Heart left ventricle (tissue), 13 donors: ENCODE measurements at regions not wholly inside any gene's neighbourhood (a gene's known extent, or its start where the extent isn't known, plus 50 kb on each side); places are given as distances from the start of the nearest gene placed in this dataset.

ENCODE experiments used
- CTCF ChIP-seq, 12 donors: fragments of 200-600 bp; sonication (generic) in 4 of 12; IDR thresholded peaks; one replicate each; pipeline versions ENCODE4 v1.5.0 to v1.8.0; 2018 to 2022; ENCODE audit warnings: antibody characterized with exemption in 12 of 12, mild to moderate bottlenecking in 5 of 12
- POLR2A ChIP-seq, 2 donors: fragments of 450-650 bp; IDR thresholded peaks; one replicate each; pipeline ENCODE4 v1.6.1; 2017; ENCODE audit warnings: antibody characterized with exemption in 2 of 2, mild to moderate bottlenecking in 2 of 2, moderate library complexity in 2 of 2
- donor health status: ischemic (EF 13 %, LVEDD 7.1; RV severe dilation, severe dysfunction).
- donor health status: DM: no; HTN: yes; CAD: no.
- donor health status: DM: no; HTN: no; CAD: no.
- donor health status: ischemic (EF 25% LVEDD 6.9; RV normal size, moderate dysfunction).
- donor health status: ischemic (EF 25% LVEDD 5.7; RV mildly dilated, moderate dysfunction).
- donor health status: ischemic (EF 35%, LVEDD 5.7; RV mildly dilated, moderate dysfunction).
- donor health status: nonischemic (EF 11% LVEDD 7.7; RV severe dilation, severe dysfunction).
- donor health status: DM: yes; HTN: yes; CAD: no.
- donor health status: PGD.
- donor health status: ischemic (EF 29% LVEDD 5.4; RV normal size, mild dysfunction).
- donor health status: nonischemic (EF 23%, LVEDD 6.1; RV moderate dilation, normal function).

- no peak for TF ChIP-seq POLR2A (IDR thresholded peaks at IDR 0.05)
- no peak for TF ChIP-seq CTCF (IDR thresholded peaks at IDR 0.05)
These were observed 125.4 kb upstream of the RFC3 start for GRCh38 chr13:33692531-33692930.
